Ovary (tissue), 3 donors: ENCODE measurements at regions not wholly inside any gene's neighbourhood (a gene's known extent, or its start where the extent isn't known, plus 50 kb on each side); places are given as distances from the start of the nearest gene placed in this dataset.

Source experiments
- CTCF ChIP-seq, 3 donors: fragments of 450-650 bp in 2 of 3; fragments of 200-600 bp in 1 of 3; IDR thresholded peaks; one replicate each; pipeline versions ENCODE4 v1.5.1 to v1.8.0; 2016 to 2022; ENCODE audit warnings: antibody characterized with exemption in 3 of 3, mild to moderate bottlenecking in 1 of 3
- POLR2A ChIP-seq: fragments of 450-650 bp; IDR thresholded peaks from one replicate; pipeline ENCODE4 v1.6.1; 2017; ENCODE audit warnings: antibody characterized with exemption, mild to moderate bottlenecking, moderate library complexity
- donor health status: DM: no; HTN: no; CAD: no.

- TF ChIP-seq CTCF (IDR thresholded peaks at IDR 0.05) (no peak), POLR2A (no peak)
These were observed 80.9 kb upstream of the HTR1E start for GRCh38 chr6:86856379-86856778.
